Naive thymus-derived CD4-positive, alpha-beta T cell (primary cell): ENCODE measurements at regions not wholly inside any gene's neighbourhood (a gene's known extent, or its start where the extent isn't known, plus 50 kb on each side); places are given as distances from the start of the nearest gene placed in this dataset.

Experiments used
- ATAC-seq: fragments of 150-1000 bp; cut with Tn5 transposase; 2 replicates; pipeline ENCODE4 v1.10.0; 2021; ENCODE audit warnings: mild to moderate bottlenecking, moderate library complexity
- CTCF ChIA-PET: fragments of 350-600 bp; sonication (Branson Sonifier 250); formaldehyde crosslinking; loops from one replicate; lab custom pipeline; 2021; ENCODE audit warnings: antibody characterized with exemption; lab: Charles Lee
- POLR2A ChIA-PET: fragments of 350-600 bp; sonication (Branson Sonifier 250); formaldehyde crosslinking; loops from one replicate; lab custom pipeline; 2021; ENCODE audit warnings: antibody characterized with exemption, inconsistent platforms; lab: Charles Lee
- DNase-seq, 9 donors: peaks; one replicate each; pipeline versions ENCODE4 v3.0.0 to v3.0.0-alpha.2; 2020 to 2022; ENCODE audit warnings: mixed read lengths in 1 of 9
- H3K27ac ChIP-seq: one replicate; pipeline ENCODE4 v1.7.0; 2013; ENCODE audit warnings: mild to moderate bottlenecking, low read depth, low read length, moderate library complexity
- H3K27me3 ChIP-seq, 2 donors: one replicate each; pipeline ENCODE4 v1.7.0; 2013; ENCODE audit warnings: low read length in 2 of 2, mild to moderate bottlenecking in 2 of 2, moderate library complexity in 2 of 2; ENCODE audit not compliant: control insufficient read depth in 2 of 2, insufficient read depth in 2 of 2
- H3K36me3 ChIP-seq, 3 experiments: 1 replicate in 2 of 3; 2 replicates in 1 of 3; pipeline ENCODE4 v1.7.0; 2013; ENCODE audit warnings: low read length in 3 of 3, mild to moderate bottlenecking in 3 of 3, moderate library complexity in 1 of 3; ENCODE audit not compliant: insufficient read depth in 3 of 3, control insufficient read depth in 2 of 3
- H3K4me1 ChIP-seq, 2 donors: one replicate each; pipeline ENCODE4 v1.7.0; 2013; ENCODE audit warnings: low read length in 2 of 2, mild to moderate bottlenecking in 2 of 2, moderate library complexity in 1 of 2; ENCODE audit not compliant: control insufficient read depth in 2 of 2, insufficient read depth in 2 of 2
- H3K4me3 ChIP-seq: 2 replicates; pipeline ENCODE4 v1.7.0; 2013; ENCODE audit warnings: mild to moderate bottlenecking, low read length
- H3K9me3 ChIP-seq, 3 experiments: 1 replicate in 2 of 3; 2 replicates in 1 of 3; pipeline ENCODE4 v1.7.0; 2013; ENCODE audit warnings: low read length in 3 of 3; ENCODE audit not compliant: control insufficient read depth in 2 of 3
- H3K27ac Mint-ChIP-seq, 9 donors: one replicate each; pipeline ENCODE4 v1.8.0; 2020 to 2022; ENCODE audit warnings: mixed read lengths in 9 of 9, mild to moderate bottlenecking in 8 of 9, moderate library complexity in 5 of 9, inconsistent platforms in 2 of 9
- H3K27me3 Mint-ChIP-seq, 5 donors: one replicate each; pipeline ENCODE4 v1.8.0; 2021 to 2022; ENCODE audit warnings: mixed read lengths in 5 of 5, mild to moderate bottlenecking in 1 of 5
- H3K36me3 Mint-ChIP-seq, 5 donors: one replicate each; pipeline ENCODE4 v1.8.0; 2020 to 2022; ENCODE audit warnings: mixed read lengths in 5 of 5, mild to moderate bottlenecking in 3 of 5, inconsistent platforms in 1 of 5
- H3K4me1 Mint-ChIP-seq, 7 donors: one replicate each; pipeline ENCODE4 v1.8.0; 2020 to 2022; ENCODE audit warnings: mixed read lengths in 7 of 7, mild to moderate bottlenecking in 3 of 7, inconsistent platforms in 1 of 7
- H3K4me3 Mint-ChIP-seq, 10 donors: one replicate each; pipeline ENCODE4 v1.8.0; 2020 to 2022; ENCODE audit warnings: mild to moderate bottlenecking in 10 of 10, mixed read lengths in 10 of 10, moderate library complexity in 6 of 10, inconsistent platforms in 2 of 10
- H3K9me3 Mint-ChIP-seq, 11 donors: one replicate each; pipeline ENCODE4 v1.8.0; 2020 to 2022; ENCODE audit warnings: mixed read lengths in 11 of 11, mild to moderate bottlenecking in 4 of 11, inconsistent platforms in 1 of 11, moderate library complexity in 1 of 11
- intact Hi-C, 2 donors: fragments of 100-400 bp; cut with micrococcal nuclease; formaldehyde crosslinking; loops; one replicate each; pipeline ENCODE4 v1.15.1; 2023

GRCh38 chr4:34362654-34363053 lies 1881.7 kb downstream of the ARAP2 start:
- Histone ChIP-seq H3K27ac (no peak overlapping the region), H3K4me3 (no peak overlapping the region), H3K9me3 (peaks cover 0 to 5% (median 0%) of the 10 kb centered on the region in 3 experiments), H3K27me3 (no peaks in the 10 kb centered on the region), H3K36me3 (no peaks in the 10 kb centered on the region), H3K4me1 (no peaks in the 10 kb centered on the region)
- H3K4me3 Mint-ChIP-seq = no peak overlapping the region
- ChIA-PET CTCF (no interaction called here), POLR2A (no interaction called here)
- no peak for DNase-seq
- no peak for ATAC-seq
- no peaks in the 10 kb centered on the region for H3K36me3 Mint-ChIP-seq
- H3K9me3 Mint-ChIP-seq = peaks cover 0 to 20% (median 7%) of the 10 kb centered on the region in 11 donors
- no peak overlapping the region for H3K27ac Mint-ChIP-seq
- H3K4me1 Mint-ChIP-seq = no peaks in the 10 kb centered on the region
- H3K27me3 Mint-ChIP-seq = no peaks in the 10 kb centered on the region
- intact Hi-C loops = no loop called here

GRCh38 chr4:34363842-34364241 lies 1880.5 kb downstream of the ARAP2 start:
- Histone ChIP-seq H3K27ac (no peak overlapping the region), H3K9me3 (peaks cover 0 to 5% (median 0%) of the 10 kb centered on the region in 3 experiments), H3K4me1 (no peaks in the 10 kb centered on the region), H3K4me3 (no peak overlapping the region), H3K27me3 (no peaks in the 10 kb centered on the region), H3K36me3 (no peaks in the 10 kb centered on the region)
- Mint-ChIP-seq H3K4me3 (no peak overlapping the region), H3K36me3 (no peaks in the 10 kb centered on the region), H3K4me1 (no peaks in the 10 kb centered on the region), H3K9me3 (peaks cover 0 to 25% (median 7%) of the 10 kb centered on the region in 11 donors), H3K27ac (no peak overlapping the region), H3K27me3 (no peaks in the 10 kb centered on the region)
- ChIA-PET CTCF (no interaction called here), POLR2A (no interaction called here)
- DNase-seq (no peak), ATAC-seq (no peak)
- intact Hi-C loops = no loop called here

- Histone ChIP-seq H3K9me3 (peaks cover 0 to 5% (median 0%) of the 10 kb centered on the region in 3 experiments), H3K36me3 (no peaks in the 10 kb centered on the region), H3K4me1 (no peaks in the 10 kb centered on the region), H3K27me3 (no peaks in the 10 kb centered on the region), H3K4me3 (no peak overlapping the region), H3K27ac (no peak overlapping the region)
- H3K4me3 Mint-ChIP-seq = no peak overlapping the region
- no peaks in the 10 kb centered on the region for H3K27me3 Mint-ChIP-seq
- H3K36me3 Mint-ChIP-seq = no peaks in the 10 kb centered on the region
- ATAC-seq (no peak), DNase-seq (no peak)
- no peaks in the 10 kb centered on the region for H3K4me1 Mint-ChIP-seq
- H3K9me3 Mint-ChIP-seq = peaks cover 0 to 25% (median 7%) of the 10 kb centered on the region in 11 donors
- intact Hi-C loops = no loop called here
- POLR2A ChIA-PET = no interaction called here
- H3K27ac Mint-ChIP-seq = no peak overlapping the region
- CTCF ChIA-PET = no interaction called here
Observed at GRCh38 chr4:34365946-34366345, 1878.4 kb downstream of the ARAP2 start.

- ATAC-seq = no peak
- no peaks in the 10 kb centered on the region for H3K36me3 ChIP-seq
- H3K27ac ChIP-seq = no peak overlapping the region
- H3K36me3 Mint-ChIP-seq = no peaks in the 10 kb centered on the region
- CTCF ChIA-PET = no interaction called here
- no peaks in the 10 kb centered on the region for H3K27me3 Mint-ChIP-seq
- intact Hi-C loops = no loop called here
- no peaks in the 10 kb centered on the region for H3K4me1 ChIP-seq
- H3K27me3 ChIP-seq = no peaks in the 10 kb centered on the region
- H3K4me3 ChIP-seq = no peak overlapping the region
- POLR2A ChIA-PET = no interaction called here
- no peak for DNase-seq
- no peak overlapping the region for H3K27ac Mint-ChIP-seq
- H3K4me1 Mint-ChIP-seq = no peaks in the 10 kb centered on the region
- no peak overlapping the region for H3K4me3 Mint-ChIP-seq
- peaks cover 0 to 13% (median 3%) of the 10 kb centered on the region in 11 donors for H3K9me3 Mint-ChIP-seq
- no peaks in the 10 kb centered on the region for H3K9me3 ChIP-seq
Observed at GRCh38 chr4:34371676-34372075, 1872.6 kb downstream of the ARAP2 start.

- no peaks in the 10 kb centered on the region for H3K36me3 Mint-ChIP-seq
- no peaks in the 10 kb centered on the region for H3K4me1 Mint-ChIP-seq
- H3K9me3 ChIP-seq = no peaks in the 10 kb centered on the region
- intact Hi-C loops = no loop called here
- ChIA-PET CTCF (no interaction called here), POLR2A (no interaction called here)
- no peaks in the 10 kb centered on the region for H3K36me3 ChIP-seq
- no peak for ATAC-seq
- no peak overlapping the region for H3K27ac ChIP-seq
- no peak for DNase-seq
- no peak overlapping the region for H3K4me3 ChIP-seq
- H3K27me3 Mint-ChIP-seq = no peaks in the 10 kb centered on the region
- no peaks in the 10 kb centered on the region for H3K27me3 ChIP-seq
- no peak overlapping the region for H3K4me3 Mint-ChIP-seq
- peaks cover 0 to 13% (median 3%) of the 10 kb centered on the region in 11 donors for H3K9me3 Mint-ChIP-seq
- no peaks in the 10 kb centered on the region for H3K4me1 ChIP-seq
- H3K27ac Mint-ChIP-seq = no peak overlapping the region
Observed at GRCh38 chr4:34372815-34373214, 1871.5 kb downstream of the ARAP2 start.

GRCh38 chr4:34373456-34373855 lies 1870.9 kb downstream of the ARAP2 start:
- intact Hi-C loops = no loop called here
- no peak for ATAC-seq
- H3K9me3 Mint-ChIP-seq = peaks cover 0 to 13% (median 3%) of the 10 kb centered on the region in 11 donors
- Histone ChIP-seq H3K9me3 (no peaks in the 10 kb centered on the region), H3K27me3 (no peaks in the 10 kb centered on the region), H3K27ac (no peak overlapping the region), H3K4me3 (no peak overlapping the region), H3K4me1 (no peaks in the 10 kb centered on the region), H3K36me3 (no peaks in the 10 kb centered on the region)
- no peaks in the 10 kb centered on the region for H3K4me1 Mint-ChIP-seq
- H3K36me3 Mint-ChIP-seq = no peaks in the 10 kb centered on the region
- ChIA-PET POLR2A (no interaction called here), CTCF (no interaction called here)
- H3K27me3 Mint-ChIP-seq = no peaks in the 10 kb centered on the region
- H3K4me3 Mint-ChIP-seq = no peak overlapping the region
- no peak for DNase-seq
- no peak overlapping the region for H3K27ac Mint-ChIP-seq

GRCh38 chr4:34412233-34412632 lies 1832.1 kb downstream of the ARAP2 start:
- Mint-ChIP-seq H3K36me3 (peaks cover 0 to 5% (median 0%) of the 10 kb centered on the region in 5 donors), H3K4me3 (no peak overlapping the region), H3K27ac (no peak overlapping the region), H3K27me3 (no peaks in the 10 kb centered on the region), H3K4me1 (no peaks in the 10 kb centered on the region), H3K9me3 (peaks cover 0 to 45% (median 19%) of the 10 kb centered on the region in 11 donors)
- ChIA-PET POLR2A (no interaction called here), CTCF (no interaction called here)
- Histone ChIP-seq H3K36me3 (no peaks in the 10 kb centered on the region), H3K9me3 (peaks cover 0 to 12% (median 3%) of the 10 kb centered on the region in 3 experiments), H3K27me3 (no peaks in the 10 kb centered on the region), H3K4me3 (no peak overlapping the region), H3K4me1 (no peaks in the 10 kb centered on the region), H3K27ac (no peak overlapping the region)
- DNase-seq (no peak), ATAC-seq (no peak)
- intact Hi-C loops = no loop called here
